ENCODE measurements at regions not wholly inside any gene's neighbourhood (a gene's known extent, or its start where the extent isn't known, plus 50 kb on each side); places are given as distances from the start of the nearest gene placed in this dataset.

DNA sequence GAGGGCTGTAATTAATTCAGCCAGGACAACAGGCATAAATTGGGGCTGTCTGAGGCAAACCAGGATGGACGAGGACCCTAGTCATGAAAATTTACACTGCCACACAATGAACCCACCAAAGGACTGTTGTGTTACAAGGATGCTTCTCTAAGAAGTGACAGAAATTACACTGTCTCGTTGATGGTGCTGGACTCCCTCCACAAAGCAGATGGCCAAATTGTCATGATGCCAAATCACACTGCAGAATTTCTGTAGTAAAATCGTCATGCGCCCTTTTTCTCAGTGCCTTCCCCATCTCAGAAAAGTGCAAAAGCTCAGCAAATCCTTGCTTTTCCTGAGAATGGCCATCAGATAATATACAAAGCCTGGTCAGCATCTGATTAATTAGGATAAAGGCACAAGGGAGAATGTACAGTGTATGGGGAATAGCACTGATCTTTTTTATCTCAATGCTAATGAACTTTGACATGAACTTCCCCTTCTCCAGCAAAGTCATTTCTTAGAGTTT lies 545.8 kb downstream of the CSNK1G3 start:
- Histone ChIP-seq H3K4me3 (ENCODE audit: low read length in 2 of 2) (no peak overlapping the region), H3K27ac (ENCODE audit: low read length) (no peak overlapping the region)

DNA sequence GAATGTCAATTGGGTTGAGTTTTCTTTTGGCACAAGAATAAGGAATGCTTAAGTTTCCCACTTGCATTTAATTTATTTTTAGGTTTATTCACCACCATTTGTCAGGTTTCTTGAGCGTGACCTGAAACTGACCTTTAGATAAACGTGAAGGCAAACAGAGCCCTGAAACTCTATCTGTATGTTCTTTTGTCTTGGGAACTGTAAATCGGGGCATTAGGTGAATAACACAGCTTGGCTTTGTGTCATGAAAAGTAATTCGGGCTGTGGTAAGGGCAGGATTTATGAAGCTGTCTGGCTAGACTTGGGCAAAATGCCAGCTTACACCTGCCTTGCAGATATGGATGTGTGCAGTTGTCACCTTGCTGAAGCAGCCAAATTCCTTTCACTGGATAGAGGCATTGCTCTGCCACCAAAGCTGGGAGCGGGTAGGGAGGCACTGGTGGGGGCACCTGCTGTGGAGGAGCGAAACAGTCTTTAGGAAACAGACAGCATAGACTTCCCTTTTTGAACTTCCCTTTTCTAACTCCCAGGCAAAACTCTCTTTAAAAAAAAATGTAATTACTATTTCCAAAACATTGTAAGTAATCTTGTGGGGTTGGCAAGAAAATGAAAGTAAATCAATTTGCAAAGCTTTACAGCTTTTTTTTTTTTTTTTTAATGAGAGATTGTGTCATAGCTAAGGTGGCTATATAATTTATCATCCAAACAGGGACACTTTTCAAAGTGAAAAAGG lies 545.2 kb downstream of the CSNK1G3 start:
- H3K27ac ChIP-seq (ENCODE audit: low read length): no peak overlapping the region
- no peaks in the 10 kb centered on the region for H3K9me3 ChIP-seq (ENCODE audit: control insufficient read depth in 2 of 2, low read length in 2 of 2)
- H3K4me3 ChIP-seq (ENCODE audit: low read length in 2 of 2): peak overlapping the region in 1 of 2 donors; percentile 36
- H3K36me3 ChIP-seq (ENCODE audit: control insufficient read depth in 2 of 2, insufficient read depth in 2 of 2, low read length in 2 of 2): no peaks in the 10 kb centered on the region
- H3K4me1 ChIP-seq (ENCODE audit: control insufficient read depth, insufficient read depth, low read length): peaks cover 5% of the 10 kb centered on the region
- no peak overlapping the region for H3K9ac ChIP-seq (ENCODE audit: low read length in 2 of 2)
- H3K27me3 ChIP-seq (ENCODE audit: control insufficient read depth in 1 of 2, insufficient read depth in 2 of 2, low read length in 2 of 2): no peaks in the 10 kb centered on the region

More for the DNA sequence above, 545.8 kb downstream of the CSNK1G3 start:
- no peak overlapping the region for H3K9ac ChIP-seq (ENCODE audit: low read length in 2 of 2)
- no peaks in the 10 kb centered on the region for H3K27me3 ChIP-seq (ENCODE audit: control insufficient read depth in 1 of 2, insufficient read depth in 2 of 2, low read length in 2 of 2)
- no peaks in the 10 kb centered on the region for H3K36me3 ChIP-seq (ENCODE audit: control insufficient read depth in 2 of 2, insufficient read depth in 2 of 2, low read length in 2 of 2)
- H3K9me3 ChIP-seq (ENCODE audit: control insufficient read depth in 2 of 2, low read length in 2 of 2): no peaks in the 10 kb centered on the region
- peaks cover 5% of the 10 kb centered on the region for H3K4me1 ChIP-seq (ENCODE audit: control insufficient read depth, insufficient read depth, low read length)

DNA sequence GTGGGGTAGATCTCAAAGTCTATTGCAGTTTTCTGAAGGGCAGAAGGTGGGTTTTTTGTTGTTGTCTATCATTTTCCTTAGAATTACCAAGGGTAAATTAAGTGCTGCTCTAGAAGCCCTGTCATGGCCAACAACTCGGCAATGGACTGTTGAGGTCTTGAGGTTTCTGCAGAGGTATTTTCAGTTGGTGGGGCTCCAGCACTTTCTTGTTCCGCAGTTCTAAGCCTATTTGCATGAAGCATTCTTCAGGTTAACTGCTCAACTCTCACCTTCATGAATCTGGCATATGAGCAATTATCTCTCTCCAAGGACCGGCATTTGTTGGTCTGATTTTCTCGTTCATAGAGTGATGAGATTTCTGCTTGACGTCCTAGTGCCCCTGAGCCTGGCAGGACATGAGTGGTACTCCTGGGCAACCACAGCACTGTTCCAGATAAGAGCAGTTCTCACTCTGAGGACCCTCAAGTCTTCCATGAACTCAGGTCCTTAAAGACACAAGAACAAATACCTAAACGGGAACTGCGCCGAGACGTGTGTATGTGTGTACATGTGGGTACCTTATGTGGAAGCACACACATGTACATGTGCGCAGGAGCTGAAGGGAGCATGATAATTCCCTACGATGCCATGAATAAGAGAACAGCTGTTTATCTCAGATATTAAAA lies 544.5 kb downstream of the CSNK1G3 start:
- Histone ChIP-seq H3K27ac (ENCODE audit: low read length) (no peak overlapping the region), H3K4me1 (ENCODE audit: control insufficient read depth, insufficient read depth, low read length) (peaks cover 5% of the 10 kb centered on the region), H3K27me3 (ENCODE audit: control insufficient read depth in 1 of 2, insufficient read depth in 2 of 2, low read length in 2 of 2) (no peaks in the 10 kb centered on the region), H3K4me3 (ENCODE audit: low read length in 2 of 2) (no peak overlapping the region), H3K36me3 (ENCODE audit: control insufficient read depth in 2 of 2, insufficient read depth in 2 of 2, low read length in 2 of 2) (no peaks in the 10 kb centered on the region), H3K9me3 (ENCODE audit: control insufficient read depth in 2 of 2, low read length in 2 of 2) (no peaks in the 10 kb centered on the region), H3K9ac (ENCODE audit: low read length in 2 of 2) (no peak overlapping the region)

DNA sequence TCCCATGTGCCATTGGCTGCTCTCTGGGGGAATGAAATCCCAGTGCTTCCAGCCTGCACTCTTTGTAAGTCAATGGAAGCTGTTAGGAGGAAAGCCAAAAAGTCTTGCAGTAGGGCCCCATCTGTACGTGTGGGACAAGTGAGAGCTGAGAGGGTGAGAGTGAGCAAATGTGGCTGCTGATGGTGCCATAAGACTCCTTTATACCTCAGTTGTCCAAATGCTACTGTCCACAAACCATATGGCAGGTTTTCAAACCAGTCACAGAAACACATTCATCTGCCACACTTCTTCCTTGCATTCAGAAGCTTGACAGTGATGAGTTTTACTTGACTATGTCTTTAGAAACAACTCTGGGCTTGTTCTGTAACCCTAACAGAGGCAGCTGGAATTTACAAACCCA lies 543.8 kb downstream of the CSNK1G3 start:
- no peak overlapping the region for H3K27ac ChIP-seq (ENCODE audit: low read length)
- H3K4me1 ChIP-seq (ENCODE audit: control insufficient read depth, insufficient read depth, low read length): peaks cover 5% of the 10 kb centered on the region
- H3K36me3 ChIP-seq (ENCODE audit: control insufficient read depth in 2 of 2, insufficient read depth in 2 of 2, low read length in 2 of 2): no peaks in the 10 kb centered on the region
- H3K4me3 ChIP-seq (ENCODE audit: low read length in 2 of 2): no peak overlapping the region
- H3K9me3 ChIP-seq (ENCODE audit: control insufficient read depth in 2 of 2, low read length in 2 of 2): no peaks in the 10 kb centered on the region
- H3K27me3 ChIP-seq (ENCODE audit: control insufficient read depth in 1 of 2, insufficient read depth in 2 of 2, low read length in 2 of 2): no peaks in the 10 kb centered on the region
- no peak overlapping the region for H3K9ac ChIP-seq (ENCODE audit: low read length in 2 of 2)

DNA sequence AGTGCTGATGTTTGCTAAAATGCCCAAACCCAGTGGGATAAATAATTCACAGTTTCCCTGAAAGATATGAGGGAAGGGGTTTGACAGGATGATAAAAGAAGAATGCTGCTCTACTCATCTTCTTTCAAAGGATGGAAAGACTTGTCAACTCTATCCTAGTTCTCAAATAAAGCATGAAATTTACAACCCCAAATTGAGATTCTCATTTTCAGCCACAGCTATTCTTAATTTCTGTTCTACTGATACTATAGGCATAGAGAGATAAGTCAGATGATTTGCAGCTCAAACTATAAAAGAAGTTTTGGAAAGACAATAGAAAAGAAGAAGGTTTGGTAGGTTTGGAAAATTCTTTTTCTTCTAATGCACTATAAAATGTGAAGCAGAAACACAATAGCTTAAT lies 542.6 kb downstream of the CSNK1G3 start:
- H3K9me3 ChIP-seq (ENCODE audit: control insufficient read depth in 2 of 2, low read length in 2 of 2): no peaks in the 10 kb centered on the region
- no peak overlapping the region for H3K27ac ChIP-seq (ENCODE audit: low read length)
- no peak overlapping the region for H3K4me3 ChIP-seq (ENCODE audit: low read length in 2 of 2)
- H3K4me1 ChIP-seq (ENCODE audit: control insufficient read depth, insufficient read depth, low read length): peaks cover 5% of the 10 kb centered on the region
- H3K36me3 ChIP-seq (ENCODE audit: control insufficient read depth in 2 of 2, insufficient read depth in 2 of 2, low read length in 2 of 2): no peaks in the 10 kb centered on the region
- no peaks in the 10 kb centered on the region for H3K27me3 ChIP-seq (ENCODE audit: control insufficient read depth in 1 of 2, insufficient read depth in 2 of 2, low read length in 2 of 2)
- H3K9ac ChIP-seq (ENCODE audit: low read length in 2 of 2): no peak overlapping the region

DNA sequence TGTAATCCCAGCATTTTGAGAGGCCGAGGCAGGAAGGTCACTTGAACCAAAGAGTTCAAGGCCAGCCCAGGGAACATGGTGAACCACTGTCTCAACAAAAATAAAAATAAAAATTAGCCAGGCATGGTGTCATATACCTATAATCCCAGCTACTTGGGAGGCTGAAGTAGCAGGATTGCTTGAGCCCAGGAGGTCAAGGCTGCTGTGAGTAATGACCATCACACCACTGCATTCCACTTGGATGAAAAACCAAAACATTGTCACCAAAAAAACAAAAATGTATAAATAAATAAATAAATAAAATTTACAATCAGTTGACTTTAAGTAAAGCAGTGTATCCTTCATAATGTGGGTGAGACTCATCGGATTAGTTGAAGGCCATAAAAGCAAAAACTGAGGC lies 541.4 kb downstream of the CSNK1G3 start:
- H3K9ac ChIP-seq (ENCODE audit: low read length in 2 of 2): no peak overlapping the region
- H3K4me3 ChIP-seq (ENCODE audit: low read length in 2 of 2): no peak overlapping the region
- H3K36me3 ChIP-seq (ENCODE audit: control insufficient read depth in 2 of 2, insufficient read depth in 2 of 2, low read length in 2 of 2): no peaks in the 10 kb centered on the region
- H3K9me3 ChIP-seq (ENCODE audit: control insufficient read depth in 2 of 2, low read length in 2 of 2): no peaks in the 10 kb centered on the region
- no peaks in the 10 kb centered on the region for H3K27me3 ChIP-seq (ENCODE audit: control insufficient read depth in 1 of 2, insufficient read depth in 2 of 2, low read length in 2 of 2)
- H3K4me1 ChIP-seq (ENCODE audit: control insufficient read depth, insufficient read depth, low read length): peaks cover 5% of the 10 kb centered on the region
- no peak overlapping the region for H3K27ac ChIP-seq (ENCODE audit: low read length)

DNA sequence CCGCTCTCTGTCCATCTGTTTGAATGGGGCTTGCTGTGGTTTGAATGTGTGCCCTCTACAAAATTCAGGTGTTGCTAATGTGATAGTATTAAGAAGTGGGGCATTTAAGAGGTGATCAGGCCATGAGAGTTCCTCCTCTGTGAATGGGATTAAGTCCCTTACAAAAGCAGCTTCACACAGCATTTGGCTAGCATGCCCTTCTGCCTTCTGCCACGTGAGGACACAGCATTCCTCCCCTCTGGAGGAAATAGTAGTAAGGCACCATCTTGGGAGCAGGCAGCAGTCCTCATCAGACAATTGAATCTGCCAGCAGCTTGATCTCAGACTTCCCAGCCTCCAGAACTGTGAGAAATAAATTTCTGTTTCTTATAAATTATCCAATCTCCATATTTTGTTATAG lies 540.2 kb downstream of the CSNK1G3 start:
- no peaks in the 10 kb centered on the region for H3K9me3 ChIP-seq (ENCODE audit: control insufficient read depth in 2 of 2, low read length in 2 of 2)
- no peaks in the 10 kb centered on the region for H3K27me3 ChIP-seq (ENCODE audit: control insufficient read depth in 1 of 2, insufficient read depth in 2 of 2, low read length in 2 of 2)
- peaks cover 5% of the 10 kb centered on the region for H3K4me1 ChIP-seq (ENCODE audit: control insufficient read depth, insufficient read depth, low read length)
- H3K36me3 ChIP-seq (ENCODE audit: control insufficient read depth in 2 of 2, insufficient read depth in 2 of 2, low read length in 2 of 2): no peaks in the 10 kb centered on the region
- H3K9ac ChIP-seq (ENCODE audit: low read length in 2 of 2): no peak overlapping the region
- no peak overlapping the region for H3K4me3 ChIP-seq (ENCODE audit: low read length in 2 of 2)
- no peak overlapping the region for H3K27ac ChIP-seq (ENCODE audit: low read length)

- H3K4me3 ChIP-seq (ENCODE audit: low read length in 2 of 2): no peak overlapping the region
- H3K27me3 ChIP-seq (ENCODE audit: control insufficient read depth in 1 of 2, insufficient read depth in 2 of 2, low read length in 2 of 2): no peaks in the 10 kb centered on the region
- H3K4me1 ChIP-seq (ENCODE audit: control insufficient read depth, insufficient read depth, low read length): no peaks in the 10 kb centered on the region
- no peak overlapping the region for H3K9ac ChIP-seq (ENCODE audit: low read length in 2 of 2)
- H3K27ac ChIP-seq (ENCODE audit: low read length): no peak overlapping the region
- no peaks in the 10 kb centered on the region for H3K36me3 ChIP-seq (ENCODE audit: control insufficient read depth in 2 of 2, insufficient read depth in 2 of 2, low read length in 2 of 2)
- H3K9me3 ChIP-seq (ENCODE audit: control insufficient read depth in 2 of 2, low read length in 2 of 2): no peaks in the 10 kb centered on the region
These were observed 538.3 kb downstream of the CSNK1G3 start for GRCh38 chr5:124050120-124050770.

- H3K4me3 ChIP-seq (ENCODE audit: low read length in 2 of 2): no peak overlapping the region
- no peak overlapping the region for H3K9ac ChIP-seq (ENCODE audit: low read length in 2 of 2)
- H3K9me3 ChIP-seq (ENCODE audit: control insufficient read depth in 2 of 2, low read length in 2 of 2): peaks cover 0 to 4% of the 10 kb centered on the region in 2 donors
- no peaks in the 10 kb centered on the region for H3K36me3 ChIP-seq (ENCODE audit: control insufficient read depth in 2 of 2, insufficient read depth in 2 of 2, low read length in 2 of 2)
- no peaks in the 10 kb centered on the region for H3K27me3 ChIP-seq (ENCODE audit: control insufficient read depth in 1 of 2, insufficient read depth in 2 of 2, low read length in 2 of 2)
- no peaks in the 10 kb centered on the region for H3K4me1 ChIP-seq (ENCODE audit: control insufficient read depth, insufficient read depth, low read length)
- H3K27ac ChIP-seq (ENCODE audit: low read length): no peak overlapping the region
These were observed 533.4 kb downstream of the CSNK1G3 start for GRCh38 chr5:124045412-124045811.

GRCh38 chr5:124044613-124045012 lies 532.6 kb downstream of the CSNK1G3 start:
- Histone ChIP-seq H3K9me3 (ENCODE audit: control insufficient read depth in 2 of 2, low read length in 2 of 2) (peaks cover 0 to 4% of the 10 kb centered on the region in 2 donors), H3K36me3 (ENCODE audit: control insufficient read depth in 2 of 2, insufficient read depth in 2 of 2, low read length in 2 of 2) (no peaks in the 10 kb centered on the region), H3K27ac (ENCODE audit: low read length) (no peak overlapping the region)

More at GRCh38 chr5:124044613-124045012, 532.6 kb downstream of the CSNK1G3 start:
- Histone ChIP-seq H3K27me3 (ENCODE audit: control insufficient read depth in 1 of 2, insufficient read depth in 2 of 2, low read length in 2 of 2) (no peaks in the 10 kb centered on the region), H3K4me1 (ENCODE audit: control insufficient read depth, insufficient read depth, low read length) (no peaks in the 10 kb centered on the region), H3K9ac (ENCODE audit: low read length in 2 of 2) (no peak overlapping the region), H3K4me3 (ENCODE audit: low read length in 2 of 2) (no peak overlapping the region)

Data from stomach smooth muscle (tissue), 2 donors.